GM23338 (cell line): ENCODE measurements at regions not wholly inside any gene's neighbourhood (a gene's known extent, or its start where the extent isn't known, plus 50 kb on each side); places are given as distances from the start of the nearest gene placed in this dataset.

ENCODE experiments used
- ATAC-seq: fragments of 200-7000 bp; cut with Tn5 transposase; 3 replicates; pipeline ENCODE4 v1.9.1; 2020
- DNase-seq: peaks from one replicate; pipeline ENCODE4 v3.0.0-alpha.2; 2015; ENCODE audit warnings: low spot score
- H2AFZ ChIP-seq: fragments of 200-600 bp; sonication (generic); 2 replicates; pipeline ENCODE4 v1.8.0; 2016; ENCODE audit warnings: antibody characterized with exemption, mild to moderate bottlenecking, moderate library complexity
- H3F3A ChIP-seq: fragments of 200-600 bp; sonication (generic); replicated peaks from 2 replicates; pipeline ENCODE4 v1.8.0; 2017; ENCODE audit warnings: antibody characterized with exemption, mixed run types, low read depth
- H3K27ac ChIP-seq: fragments of 200-600 bp; sonication (generic); 2 replicates; pipeline ENCODE4 v1.6.1; 2016; ENCODE audit warnings: low read depth
- H3K27me3 ChIP-seq: fragments of 200-600 bp; sonication (generic); 2 replicates; pipeline ENCODE4 v1.8.0; 2016; ENCODE audit warnings: mild to moderate bottlenecking, mixed run types, moderate library complexity; ENCODE audit not compliant: insufficient read depth
- H3K36me3 ChIP-seq: fragments of 200-600 bp; sonication (generic); 2 replicates; pipeline ENCODE4 v1.8.0; 2016; ENCODE audit warnings: mild to moderate bottlenecking; ENCODE audit not compliant: insufficient read depth
- H3K4me1 ChIP-seq: fragments of 200-600 bp; sonication (generic); 2 replicates; pipeline ENCODE4 v1.8.0; 2016; ENCODE audit warnings: mild to moderate bottlenecking, moderate library complexity; ENCODE audit not compliant: insufficient read depth
- H3K4me2 ChIP-seq: fragments of 200-600 bp; sonication (generic); 2 replicates; pipeline ENCODE4 v1.7.1; 2017; ENCODE audit warnings: mixed run types
- H3K4me3 ChIP-seq: fragments of 200-600 bp; sonication (generic); 2 replicates; pipeline ENCODE4 v1.6.1; 2016; ENCODE audit warnings: mixed run types
- H3K79me2 ChIP-seq: fragments of 200-600 bp; sonication (generic); replicated peaks from 2 replicates; pipeline ENCODE4 v1.8.0; 2017; ENCODE audit warnings: mild to moderate bottlenecking; ENCODE audit not compliant: insufficient read depth
- H3K9me2 ChIP-seq: fragments of 200-600 bp; sonication (generic); 2 replicates; pipeline ENCODE4 v1.8.0; 2017; ENCODE audit not compliant: insufficient read depth
- H4K20me1 ChIP-seq: fragments of 200-600 bp; sonication (generic); replicated peaks from 2 replicates; pipeline ENCODE4 v1.8.0; 2017; ENCODE audit warnings: mild to moderate bottlenecking; ENCODE audit not compliant: insufficient read depth
- H3K27ac Mint-ChIP-seq: 2 replicates; pipeline ENCODE4 v1.8.0; 2020; ENCODE audit warnings: inconsistent platforms, mild to moderate bottlenecking, moderate library complexity, mixed read lengths
- H3K27me3 Mint-ChIP-seq: 3 replicates; pipeline ENCODE4 v1.8.0; 2022; ENCODE audit warnings: low read depth, mild to moderate bottlenecking, moderate library complexity, mixed read lengths, inconsistent platforms; ENCODE audit not compliant: insufficient read depth, poor library complexity
- H3K36me3 Mint-ChIP-seq: 3 replicates; pipeline ENCODE4 v1.8.0; 2021; ENCODE audit warnings: low read depth, mild to moderate bottlenecking, inconsistent platforms, moderate library complexity, mixed read lengths
- H3K4me1 Mint-ChIP-seq: 3 replicates; pipeline ENCODE4 v1.8.0; 2020; ENCODE audit warnings: mild to moderate bottlenecking, inconsistent platforms, mixed read lengths
- H3K4me3 Mint-ChIP-seq: 3 replicates; pipeline ENCODE4 v1.8.0; 2021; ENCODE audit warnings: moderate library complexity, mild to moderate bottlenecking, inconsistent platforms, mixed read lengths
- H3K9me3 Mint-ChIP-seq: 3 replicates; pipeline ENCODE4 v1.8.0; 2020; ENCODE audit warnings: moderate library complexity, mild to moderate bottlenecking, inconsistent platforms, mixed read lengths
- CREB1 ChIP-seq: fragments of 250-450 bp; sonication (Bioruptor Pico); IDR thresholded peaks from 2 replicates; pipeline ENCODE4 v1.5.0; 2020; ENCODE audit warnings: low read depth, mild to moderate bottlenecking, moderate library complexity
- EZH2 ChIP-seq: fragments of 200-600 bp; sonication (generic); IDR thresholded peaks from one replicate; pipeline ENCODE4 v1.8.0; 2017; ENCODE audit warnings: antibody characterized with exemption, mild to moderate bottlenecking, low read depth; ENCODE audit not compliant: unreplicated experiment
- EZH2phosphoT487 ChIP-seq: fragments of 200-600 bp; sonication (generic); IDR thresholded peaks from one replicate; pipeline ENCODE4 v1.8.1; 2018; ENCODE audit warnings: antibody characterized with exemption; ENCODE audit not compliant: unreplicated experiment
- JUNB ChIP-seq: IDR thresholded peaks from one replicate; pipeline ENCODE4 v1.6.1; 2016; ENCODE audit warnings: antibody characterized with exemption; ENCODE audit not compliant: unreplicated experiment
- NANOG ChIP-seq: IDR thresholded peaks from 2 replicates; pipeline ENCODE4 v1.6.1; 2016; ENCODE audit warnings: antibody characterized with exemption, borderline replicate concordance
- POLR2AphosphoS5 ChIP-seq: IDR thresholded peaks from 2 replicates; pipeline ENCODE4 v1.6.1; 2016; ENCODE audit warnings: antibody characterized with exemption, low read depth
- STAT1 ChIP-seq: IDR thresholded peaks from one replicate; pipeline ENCODE4 v1.6.1; 2016; ENCODE audit warnings: antibody characterized with exemption; ENCODE audit not compliant: unreplicated experiment
- ZNF114 ChIP-seq: fragments of 250-450 bp; sonication (Bioruptor Pico); IDR thresholded peaks from 2 replicates; pipeline ENCODE4 v1.5.0; 2020; ENCODE audit warnings: mild to moderate bottlenecking, moderate library complexity
- ZNF331 ChIP-seq: fragments of 250-450 bp; sonication (Bioruptor Pico); IDR thresholded peaks from 2 replicates; pipeline ENCODE4 v1.5.0; 2020; ENCODE audit warnings: low read depth, mild to moderate bottlenecking, moderate library complexity
- TF ChIP-seq, protein P1 (sequence below): IDR thresholded peaks from one replicate; pipeline ENCODE4 v1.6.1; 2018; ENCODE audit warnings: antibody characterized with exemption; ENCODE audit not compliant: unreplicated experiment
- TF ChIP-seq, protein P2 (sequence below): fragments of 250-450 bp; sonication (Bioruptor Pico); IDR thresholded peaks from 2 replicates; pipeline ENCODE4 v1.5.0; 2020; ENCODE audit warnings: mild to moderate bottlenecking, moderate library complexity
- TF ChIP-seq, protein P3 (sequence below): IDR thresholded peaks from 2 replicates; pipeline ENCODE4 v1.6.1; 2016; ENCODE audit warnings: antibody characterized with exemption
- TF ChIP-seq, protein P4 (sequence below), 2 experiments: fragments of 200-600 bp in 1 of 2; sonication (generic) in 1 of 2; conservative IDR thresholded peaks; 2 replicates each; pipeline versions ENCODE4 v1.5.1 to v1.6.1; 2016 to 2017; ENCODE audit warnings: antibody characterized with exemption in 2 of 2, low read depth in 2 of 2, mild to moderate bottlenecking in 2 of 2, moderate library complexity in 1 of 2

DNA sequence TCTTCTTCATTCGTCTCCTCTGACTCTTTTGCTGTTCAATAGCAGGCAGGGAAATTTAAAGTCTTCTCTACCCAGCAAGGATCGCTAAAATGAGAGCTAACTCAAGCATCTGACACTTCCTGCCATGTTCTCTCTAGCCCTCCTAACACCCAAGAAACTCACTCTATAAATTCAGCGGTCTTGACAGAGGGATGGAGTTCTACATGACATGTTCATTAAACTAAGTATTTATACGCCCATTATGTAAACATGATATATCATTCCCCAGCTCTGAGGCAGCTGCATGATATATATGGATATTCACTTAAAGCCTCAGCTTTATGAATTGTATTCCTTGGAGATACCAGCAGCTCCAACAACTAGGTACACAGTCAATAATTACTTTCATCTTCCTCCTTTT, 231.0 kb downstream of the METTL4 start:
- Mint-ChIP-seq H3K27me3 (no peaks in the 10 kb centered on the region), H3K9me3 (no peaks in the 10 kb centered on the region), H3K27ac (no peak overlapping the region), H3K4me1 (no peaks in the 10 kb centered on the region), H3K36me3 (no peaks in the 10 kb centered on the region), H3K4me3 (no peak overlapping the region)
- no peak overlapping the region for H3K4me2 ChIP-seq
- no peaks in the 10 kb centered on the region for H3K79me2 ChIP-seq
- TF ChIP-seq, protein P1, sequence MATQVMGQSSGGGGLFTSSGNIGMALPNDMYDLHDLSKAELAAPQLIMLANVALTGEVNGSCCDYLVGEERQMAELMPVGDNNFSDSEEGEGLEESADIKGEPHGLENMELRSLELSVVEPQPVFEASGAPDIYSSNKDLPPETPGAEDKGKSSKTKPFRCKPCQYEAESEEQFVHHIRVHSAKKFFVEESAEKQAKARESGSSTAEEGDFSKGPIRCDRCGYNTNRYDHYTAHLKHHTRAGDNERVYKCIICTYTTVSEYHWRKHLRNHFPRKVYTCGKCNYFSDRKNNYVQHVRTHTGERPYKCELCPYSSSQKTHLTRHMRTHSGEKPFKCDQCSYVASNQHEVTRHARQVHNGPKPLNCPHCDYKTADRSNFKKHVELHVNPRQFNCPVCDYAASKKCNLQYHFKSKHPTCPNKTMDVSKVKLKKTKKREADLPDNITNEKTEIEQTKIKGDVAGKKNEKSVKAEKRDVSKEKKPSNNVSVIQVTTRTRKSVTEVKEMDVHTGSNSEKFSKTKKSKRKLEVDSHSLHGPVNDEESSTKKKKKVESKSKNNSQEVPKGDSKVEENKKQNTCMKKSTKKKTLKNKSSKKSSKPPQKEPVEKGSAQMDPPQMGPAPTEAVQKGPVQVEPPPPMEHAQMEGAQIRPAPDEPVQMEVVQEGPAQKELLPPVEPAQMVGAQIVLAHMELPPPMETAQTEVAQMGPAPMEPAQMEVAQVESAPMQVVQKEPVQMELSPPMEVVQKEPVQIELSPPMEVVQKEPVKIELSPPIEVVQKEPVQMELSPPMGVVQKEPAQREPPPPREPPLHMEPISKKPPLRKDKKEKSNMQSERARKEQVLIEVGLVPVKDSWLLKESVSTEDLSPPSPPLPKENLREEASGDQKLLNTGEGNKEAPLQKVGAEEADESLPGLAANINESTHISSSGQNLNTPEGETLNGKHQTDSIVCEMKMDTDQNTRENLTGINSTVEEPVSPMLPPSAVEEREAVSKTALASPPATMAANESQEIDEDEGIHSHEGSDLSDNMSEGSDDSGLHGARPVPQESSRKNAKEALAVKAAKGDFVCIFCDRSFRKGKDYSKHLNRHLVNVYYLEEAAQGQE: no peak
- TF ChIP-seq EZH2 (no peak), ZNF331 (CRISPR knock-in tag) (no peak), STAT1 (no peak), EZH2phosphoT487 (no peak), POLR2AphosphoS5 (no peak), ZNF114 (CRISPR knock-in tag) (no peak), JUNB (no peak), NANOG (no peak), CREB1 (CRISPR knock-in tag) (no peak)
- TF ChIP-seq, protein P2, sequence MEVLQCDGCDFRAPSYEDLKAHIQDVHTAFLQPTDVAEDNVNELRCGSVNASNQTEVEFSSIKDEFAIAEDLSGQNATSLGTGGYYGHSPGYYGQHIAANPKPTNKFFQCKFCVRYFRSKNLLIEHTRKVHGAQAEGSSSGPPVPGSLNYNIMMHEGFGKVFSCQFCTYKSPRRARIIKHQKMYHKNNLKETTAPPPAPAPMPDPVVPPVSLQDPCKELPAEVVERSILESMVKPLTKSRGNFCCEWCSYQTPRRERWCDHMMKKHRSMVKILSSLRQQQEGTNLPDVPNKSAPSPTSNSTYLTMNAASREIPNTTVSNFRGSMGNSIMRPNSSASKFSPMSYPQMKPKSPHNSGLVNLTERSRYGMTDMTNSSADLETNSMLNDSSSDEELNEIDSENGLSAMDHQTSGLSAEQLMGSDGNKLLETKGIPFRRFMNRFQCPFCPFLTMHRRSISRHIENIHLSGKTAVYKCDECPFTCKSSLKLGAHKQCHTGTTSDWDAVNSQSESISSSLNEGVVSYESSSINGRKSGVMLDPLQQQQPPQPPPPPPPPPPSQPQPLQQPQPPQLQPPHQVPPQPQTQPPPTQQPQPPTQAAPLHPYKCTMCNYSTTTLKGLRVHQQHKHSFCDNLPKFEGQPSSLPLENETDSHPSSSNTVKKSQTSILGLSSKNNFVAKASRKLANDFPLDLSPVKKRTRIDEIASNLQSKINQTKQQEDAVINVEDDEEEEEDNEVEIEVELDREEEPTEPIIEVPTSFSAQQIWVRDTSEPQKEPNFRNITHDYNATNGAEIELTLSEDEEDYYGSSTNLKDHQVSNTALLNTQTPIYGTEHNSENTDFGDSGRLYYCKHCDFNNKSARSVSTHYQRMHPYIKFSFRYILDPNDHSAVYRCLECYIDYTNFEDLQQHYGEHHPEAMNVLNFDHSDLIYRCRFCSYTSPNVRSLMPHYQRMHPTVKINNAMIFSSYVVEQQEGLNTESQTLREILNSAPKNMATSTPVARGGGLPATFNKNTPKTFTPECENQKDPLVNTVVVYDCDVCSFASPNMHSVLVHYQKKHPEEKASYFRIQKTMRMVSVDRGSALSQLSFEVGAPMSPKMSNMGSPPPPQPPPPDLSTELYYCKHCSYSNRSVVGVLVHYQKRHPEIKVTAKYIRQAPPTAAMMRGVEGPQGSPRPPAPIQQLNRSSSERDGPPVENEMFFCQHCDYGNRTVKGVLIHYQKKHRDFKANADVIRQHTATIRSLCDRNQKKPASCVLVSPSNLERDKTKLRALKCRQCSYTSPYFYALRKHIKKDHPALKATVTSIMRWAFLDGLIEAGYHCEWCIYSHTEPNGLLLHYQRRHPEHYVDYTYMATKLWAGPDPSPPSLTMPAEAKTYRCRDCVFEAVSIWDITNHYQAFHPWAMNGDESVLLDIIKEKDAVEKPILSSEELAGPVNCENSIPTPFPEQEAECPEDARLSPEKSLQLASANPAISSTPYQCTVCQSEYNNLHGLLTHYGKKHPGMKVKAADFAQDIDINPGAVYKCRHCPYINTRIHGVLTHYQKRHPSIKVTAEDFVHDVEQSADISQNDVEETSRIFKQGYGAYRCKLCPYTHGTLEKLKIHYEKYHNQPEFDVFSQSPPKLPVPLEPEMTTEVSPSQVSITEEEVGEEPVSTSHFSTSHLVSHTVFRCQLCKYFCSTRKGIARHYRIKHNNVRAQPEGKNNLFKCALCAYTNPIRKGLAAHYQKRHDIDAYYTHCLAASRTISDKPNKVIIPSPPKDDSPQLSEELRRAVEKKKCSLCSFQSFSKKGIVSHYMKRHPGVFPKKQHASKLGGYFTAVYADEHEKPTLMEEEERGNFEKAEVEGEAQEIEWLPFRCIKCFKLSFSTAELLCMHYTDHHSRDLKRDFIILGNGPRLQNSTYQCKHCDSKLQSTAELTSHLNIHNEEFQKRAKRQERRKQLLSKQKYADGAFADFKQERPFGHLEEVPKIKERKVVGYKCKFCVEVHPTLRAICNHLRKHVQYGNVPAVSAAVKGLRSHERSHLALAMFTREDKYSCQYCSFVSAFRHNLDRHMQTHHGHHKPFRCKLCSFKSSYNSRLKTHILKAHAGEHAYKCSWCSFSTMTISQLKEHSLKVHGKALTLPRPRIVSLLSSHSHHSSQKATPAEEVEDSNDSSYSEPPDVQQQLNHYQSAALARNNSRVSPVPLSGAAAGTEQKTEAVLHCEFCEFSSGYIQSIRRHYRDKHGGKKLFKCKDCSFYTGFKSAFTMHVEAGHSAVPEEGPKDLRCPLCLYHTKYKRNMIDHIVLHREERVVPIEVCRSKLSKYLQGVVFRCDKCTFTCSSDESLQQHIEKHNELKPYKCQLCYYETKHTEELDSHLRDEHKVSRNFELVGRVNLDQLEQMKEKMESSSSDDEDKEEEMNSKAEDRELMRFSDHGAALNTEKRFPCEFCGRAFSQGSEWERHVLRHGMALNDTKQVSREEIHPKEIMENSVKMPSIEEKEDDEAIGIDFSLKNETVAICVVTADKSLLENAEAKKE (CRISPR knock-in tag): no peak
- TF ChIP-seq, protein P3, sequence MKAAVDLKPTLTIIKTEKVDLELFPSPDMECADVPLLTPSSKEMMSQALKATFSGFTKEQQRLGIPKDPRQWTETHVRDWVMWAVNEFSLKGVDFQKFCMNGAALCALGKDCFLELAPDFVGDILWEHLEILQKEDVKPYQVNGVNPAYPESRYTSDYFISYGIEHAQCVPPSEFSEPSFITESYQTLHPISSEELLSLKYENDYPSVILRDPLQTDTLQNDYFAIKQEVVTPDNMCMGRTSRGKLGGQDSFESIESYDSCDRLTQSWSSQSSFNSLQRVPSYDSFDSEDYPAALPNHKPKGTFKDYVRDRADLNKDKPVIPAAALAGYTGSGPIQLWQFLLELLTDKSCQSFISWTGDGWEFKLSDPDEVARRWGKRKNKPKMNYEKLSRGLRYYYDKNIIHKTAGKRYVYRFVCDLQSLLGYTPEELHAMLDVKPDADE: no peak
- TF ChIP-seq, protein P4, sequence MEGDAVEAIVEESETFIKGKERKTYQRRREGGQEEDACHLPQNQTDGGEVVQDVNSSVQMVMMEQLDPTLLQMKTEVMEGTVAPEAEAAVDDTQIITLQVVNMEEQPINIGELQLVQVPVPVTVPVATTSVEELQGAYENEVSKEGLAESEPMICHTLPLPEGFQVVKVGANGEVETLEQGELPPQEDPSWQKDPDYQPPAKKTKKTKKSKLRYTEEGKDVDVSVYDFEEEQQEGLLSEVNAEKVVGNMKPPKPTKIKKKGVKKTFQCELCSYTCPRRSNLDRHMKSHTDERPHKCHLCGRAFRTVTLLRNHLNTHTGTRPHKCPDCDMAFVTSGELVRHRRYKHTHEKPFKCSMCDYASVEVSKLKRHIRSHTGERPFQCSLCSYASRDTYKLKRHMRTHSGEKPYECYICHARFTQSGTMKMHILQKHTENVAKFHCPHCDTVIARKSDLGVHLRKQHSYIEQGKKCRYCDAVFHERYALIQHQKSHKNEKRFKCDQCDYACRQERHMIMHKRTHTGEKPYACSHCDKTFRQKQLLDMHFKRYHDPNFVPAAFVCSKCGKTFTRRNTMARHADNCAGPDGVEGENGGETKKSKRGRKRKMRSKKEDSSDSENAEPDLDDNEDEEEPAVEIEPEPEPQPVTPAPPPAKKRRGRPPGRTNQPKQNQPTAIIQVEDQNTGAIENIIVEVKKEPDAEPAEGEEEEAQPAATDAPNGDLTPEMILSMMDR (conservative IDR thresholded peaks at IDR 0.05; ENCODE audit: low read depth in 2 of 2): no peak
- no peak overlapping the region for H3K4me3 ChIP-seq
- no peaks in the 10 kb centered on the region for H3K27me3 ChIP-seq
- no peak overlapping the region for H2AFZ ChIP-seq
- peaks cover 4% of the 10 kb centered on the region; the same call in 1 of the 2 replicates for H3K9me2 ChIP-seq
- no peak for ATAC-seq
- no peaks in the 10 kb centered on the region for H3F3A ChIP-seq
- no peak for DNase-seq
- no peaks in the 10 kb centered on the region for H4K20me1 ChIP-seq
- no peaks in the 10 kb centered on the region for H3K4me1 ChIP-seq
- no peaks in the 10 kb centered on the region for H3K36me3 ChIP-seq
- no peak overlapping the region for H3K27ac ChIP-seq
